Body of pancreas (tissue), 4 donors: ENCODE measurements at regions not wholly inside any gene's neighbourhood (a gene's known extent, or its start where the extent isn't known, plus 50 kb on each side); places are given as distances from the start of the nearest gene placed in this dataset.

Source experiments
- CTCF ChIP-seq, 7 experiments: fragments of 450-650 bp in 4 of 7; fragments of 200-600 bp in 3 of 7; sonication (generic) in 3 of 7; IDR thresholded peaks; one replicate each; pipeline ENCODE4 v1.5.1; 2016 to 2019; ENCODE audit warnings: antibody characterized with exemption in 7 of 7
- POLR2A ChIP-seq, 3 donors: fragments of 450-650 bp; IDR thresholded peaks; one replicate each; pipeline ENCODE4 v1.6.1; 2016; ENCODE audit warnings: antibody characterized with exemption in 3 of 3, mild to moderate bottlenecking in 2 of 3

- no peak for TF ChIP-seq CTCF (IDR thresholded peaks at IDR 0.05)
- no peak for TF ChIP-seq POLR2A (IDR thresholded peaks at IDR 0.05)
Observed at GRCh38 chr12:20134652-20135051, 233.7 kb upstream of the PDE3A start.
